MM.1S (cell line): ENCODE measurements at regions not wholly inside any gene's neighbourhood (a gene's known extent, or its start where the extent isn't known, plus 50 kb on each side); places are given as distances from the start of the nearest gene placed in this dataset.

Experiments used
- CTCF ChIP-seq: fragments of 300-600 bp; sonication (generic); IDR thresholded peaks from 2 replicates; pipeline ENCODE4 v1.5.1; 2016; ENCODE audit warnings: antibody characterized with exemption, low read length, mixed read lengths
- EZH2 ChIP-seq: fragments of 300-600 bp; sonication (generic); optimal IDR thresholded peaks from 2 replicates; pipeline ENCODE3; 2017; ENCODE audit warnings: low read depth, mild to moderate bottlenecking, antibody characterized with exemption, low read length, mixed read lengths

- TF ChIP-seq CTCF (peak; percentile 53), EZH2 (no peak)
Measured at GRCh38 chr3:43996379-43997301, 245.0 kb upstream of the TOPAZ1 start.
